ENCODE measurements at regions not wholly inside any gene's neighbourhood (a gene's known extent, or its start where the extent isn't known, plus 50 kb on each side); places are given as distances from the start of the nearest gene placed in this dataset.

DNA sequence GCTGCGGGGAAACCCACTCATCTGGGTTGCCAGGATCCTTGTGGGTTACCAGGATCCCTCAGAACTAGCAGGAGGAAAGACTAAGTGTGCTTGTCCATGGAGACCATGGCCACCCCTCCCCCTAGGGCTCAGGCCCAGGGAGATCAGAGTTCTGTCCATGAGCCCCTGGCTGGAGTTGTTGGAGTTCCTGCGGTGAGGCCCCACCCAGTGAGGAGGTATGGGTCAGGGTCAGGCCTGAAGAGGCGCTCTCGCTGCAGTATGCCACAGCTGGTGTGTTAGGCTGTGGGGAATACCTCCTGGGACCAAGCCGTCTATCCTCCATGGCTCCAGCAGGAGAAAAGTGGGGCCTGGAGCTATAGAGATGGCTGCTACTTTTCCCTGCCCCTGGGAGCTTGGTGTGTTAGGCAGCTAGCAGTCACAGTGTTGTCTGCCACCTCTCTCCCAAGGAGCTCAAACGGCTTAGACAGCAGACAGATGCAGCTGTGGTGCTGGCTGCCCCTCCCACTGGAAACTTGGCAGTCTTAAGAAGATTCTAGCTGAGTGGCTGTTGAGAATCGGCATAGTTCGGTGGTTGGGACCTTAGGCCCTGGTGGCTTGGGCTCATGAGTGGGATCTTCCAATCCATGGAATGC is 240.3 kb upstream of the CELF4 start:
- in situ Hi-C loops (cut with HindIII; ENCODE audit: low pct_unique_long_range_greater_than_20kb, low sequenced_read_pairs): no loop called here
- no peak for TF ChIP-seq JUND (IDR thresholded peaks at IDR 0.05; ENCODE audit: low read depth)
- no peak for DNase-seq (ENCODE audit: low read depth in 1 of 2, low spot score in 1 of 2)

DNA sequence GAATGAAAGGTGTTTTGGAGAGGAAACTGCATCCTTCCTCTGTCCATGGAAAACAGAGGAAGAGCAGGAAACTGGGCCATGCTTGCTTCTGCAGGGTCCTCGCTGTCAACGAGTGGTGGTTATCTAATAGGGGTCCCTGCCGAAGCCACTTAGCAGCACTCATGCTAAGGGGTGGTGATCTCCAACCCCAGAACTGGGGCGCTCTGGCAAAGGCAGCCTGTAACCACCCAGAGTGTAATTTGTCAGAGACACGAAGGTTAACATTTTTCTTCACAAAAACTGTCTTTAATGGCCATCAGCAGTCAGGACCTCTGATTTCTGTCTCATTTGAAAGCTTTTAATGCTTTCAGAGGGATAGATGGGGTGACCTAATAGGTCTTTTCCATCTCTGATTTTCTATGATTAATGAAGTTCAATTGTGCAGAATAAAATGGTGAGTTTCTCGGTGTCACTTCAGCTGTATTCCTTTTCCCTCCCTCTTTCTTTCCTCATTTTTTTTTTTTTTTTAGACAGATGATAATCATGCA is 231.3 kb upstream of the CELF4 start:
- no peak for DNase-seq (ENCODE audit: low read depth in 1 of 2, low spot score in 1 of 2)
- in situ Hi-C loops (cut with HindIII; ENCODE audit: low pct_unique_long_range_greater_than_20kb, low sequenced_read_pairs): no loop called here
- TF ChIP-seq JUND (IDR thresholded peaks at IDR 0.05; ENCODE audit: low read depth): no peak

DNA sequence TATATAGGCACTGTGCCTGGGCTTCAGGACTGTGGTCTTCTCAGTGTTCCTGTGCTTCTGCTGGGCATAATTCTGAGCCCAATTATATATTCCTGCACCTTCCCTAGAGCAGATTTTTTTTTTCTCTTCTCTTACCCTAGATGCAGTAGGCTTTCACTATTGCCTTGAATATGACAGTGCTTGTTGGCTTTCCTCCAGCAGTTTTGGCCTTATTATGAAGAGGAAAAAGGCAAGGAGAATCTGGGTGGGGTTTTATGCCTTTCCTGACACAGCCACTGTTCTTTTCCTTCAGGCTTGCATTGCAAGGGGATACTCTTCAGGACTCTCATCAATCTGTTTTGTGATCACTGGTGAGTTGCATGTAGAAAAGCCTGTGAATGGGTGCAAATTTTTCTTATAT is 221.9 kb upstream of the CELF4 start:
- in situ Hi-C loops (cut with HindIII; ENCODE audit: low pct_unique_long_range_greater_than_20kb, low sequenced_read_pairs): no loop called here
- DNase-seq (ENCODE audit: low read depth in 1 of 2, low spot score in 1 of 2): no peak
- TF ChIP-seq JUND (IDR thresholded peaks at IDR 0.05; ENCODE audit: low read depth): no peak

DNA sequence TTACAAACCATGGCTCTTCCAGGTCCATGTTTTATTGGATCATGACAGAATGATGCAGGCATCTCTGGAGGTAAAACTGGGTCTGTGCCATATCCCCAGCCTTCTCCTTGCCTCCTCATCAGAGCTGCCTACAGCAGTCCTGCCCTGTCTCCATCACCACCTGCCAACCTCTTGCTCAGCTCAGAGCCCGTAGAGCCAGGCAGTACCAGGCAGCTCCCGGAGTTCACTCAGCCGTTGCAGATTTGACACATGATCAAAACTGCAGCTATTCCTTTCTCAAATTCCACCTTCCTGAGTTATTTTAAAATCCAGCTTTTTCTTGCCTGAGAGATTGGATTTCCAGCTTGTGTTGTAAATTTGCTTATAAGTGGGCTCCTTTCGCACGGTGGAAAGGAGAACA is 218.2 kb upstream of the CELF4 start:
- no peak for DNase-seq (ENCODE audit: low read depth in 1 of 2, low spot score in 1 of 2)
- in situ Hi-C loops (cut with HindIII; ENCODE audit: low pct_unique_long_range_greater_than_20kb, low sequenced_read_pairs): no loop called here
- no peak for TF ChIP-seq JUND (IDR thresholded peaks at IDR 0.05; ENCODE audit: low read depth)

DNA sequence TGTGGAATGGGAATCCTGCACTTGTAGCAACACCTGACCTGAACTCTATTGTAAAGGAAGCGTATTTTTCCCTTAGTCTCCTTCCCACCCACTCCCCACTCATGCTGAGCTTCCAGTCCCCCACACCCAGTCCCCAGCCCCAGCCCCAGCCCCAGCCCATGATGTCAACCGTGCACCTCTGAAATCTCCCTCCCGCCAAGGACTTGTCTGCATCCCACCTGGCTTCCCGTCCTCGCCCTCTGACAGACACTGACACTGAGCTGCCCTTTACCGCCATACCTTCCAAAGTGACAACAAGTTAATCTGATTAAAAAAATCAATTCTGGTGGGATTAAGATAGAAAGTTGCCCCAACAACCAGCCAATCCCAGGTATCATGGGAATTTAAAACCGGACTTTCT is 213.6 kb upstream of the CELF4 start:
- no peak for DNase-seq (ENCODE audit: low read depth in 1 of 2, low spot score in 1 of 2)
- TF ChIP-seq JUND (IDR thresholded peaks at IDR 0.05; ENCODE audit: low read depth): no peak
- in situ Hi-C loops (cut with HindIII; ENCODE audit: low pct_unique_long_range_greater_than_20kb, low sequenced_read_pairs): no loop called here

DNA sequence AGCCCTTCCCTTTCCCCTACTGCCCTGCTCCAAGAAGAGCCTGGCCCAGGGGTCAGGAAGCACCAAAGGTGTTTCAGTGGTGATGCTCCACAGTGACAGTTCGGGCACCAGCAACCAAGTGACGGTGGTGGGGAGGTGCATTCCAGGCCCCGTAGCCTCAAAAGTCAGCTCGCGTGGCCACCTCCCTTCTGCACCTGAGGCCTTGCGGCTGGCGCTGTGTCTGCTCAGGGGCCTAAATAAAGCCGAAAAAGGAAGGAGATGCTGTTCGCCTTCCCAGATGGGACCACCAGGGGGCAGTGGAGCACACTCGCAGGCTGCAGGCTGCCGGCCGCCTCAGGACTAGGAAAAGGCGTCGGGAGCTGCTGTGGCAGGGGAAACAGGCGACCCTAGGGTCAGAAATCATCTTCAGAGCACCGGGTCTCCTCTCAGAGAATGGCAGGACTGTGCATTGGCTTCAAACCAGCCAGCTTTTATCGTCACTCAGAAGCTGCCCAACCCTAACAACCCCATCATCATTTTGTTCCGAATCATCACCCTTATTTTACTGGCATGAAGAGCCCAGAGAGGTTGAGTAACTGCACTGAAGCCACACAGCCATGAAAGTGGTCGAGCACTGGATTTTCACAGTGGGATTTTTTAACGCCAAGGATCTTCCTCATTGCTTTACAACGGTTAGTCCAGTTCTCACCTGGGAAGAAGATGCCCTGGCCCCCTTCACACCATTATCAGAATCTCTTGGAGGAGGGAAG is 213.0 kb upstream of the CELF4 start:
- in situ Hi-C loops (cut with HindIII; ENCODE audit: low pct_unique_long_range_greater_than_20kb, low sequenced_read_pairs): no loop called here
- TF ChIP-seq JUND (IDR thresholded peaks at IDR 0.05; ENCODE audit: low read depth): no peak
- DNase-seq (ENCODE audit: low read depth in 1 of 2, low spot score in 1 of 2): peak; percentile 18 to 49

DNA sequence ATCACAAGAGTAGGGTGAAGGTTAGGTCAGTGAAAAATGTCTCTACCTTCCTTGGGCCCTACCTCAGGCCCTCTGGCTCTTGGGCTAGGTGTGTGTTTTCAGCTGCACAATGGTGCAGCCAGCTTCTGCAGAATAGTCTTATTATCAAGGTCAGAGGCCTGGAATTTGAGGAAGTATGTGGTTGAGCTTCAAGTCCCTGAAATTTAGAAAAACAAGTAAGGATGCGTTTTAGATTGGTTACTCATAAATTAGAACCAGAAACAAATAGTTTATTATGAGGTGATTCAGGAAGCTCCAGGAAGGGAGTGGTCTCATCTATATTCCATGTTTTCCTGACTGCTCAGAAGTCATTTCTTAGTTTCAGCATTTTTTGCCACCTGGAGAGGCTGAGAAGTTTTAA is 204.2 kb upstream of the CELF4 start:
- no peak for DNase-seq (ENCODE audit: low read depth in 1 of 2, low spot score in 1 of 2)
- no peak for TF ChIP-seq JUND (IDR thresholded peaks at IDR 0.05; ENCODE audit: low read depth)
- in situ Hi-C loops (cut with HindIII; ENCODE audit: low pct_unique_long_range_greater_than_20kb, low sequenced_read_pairs): no loop called here

DNA sequence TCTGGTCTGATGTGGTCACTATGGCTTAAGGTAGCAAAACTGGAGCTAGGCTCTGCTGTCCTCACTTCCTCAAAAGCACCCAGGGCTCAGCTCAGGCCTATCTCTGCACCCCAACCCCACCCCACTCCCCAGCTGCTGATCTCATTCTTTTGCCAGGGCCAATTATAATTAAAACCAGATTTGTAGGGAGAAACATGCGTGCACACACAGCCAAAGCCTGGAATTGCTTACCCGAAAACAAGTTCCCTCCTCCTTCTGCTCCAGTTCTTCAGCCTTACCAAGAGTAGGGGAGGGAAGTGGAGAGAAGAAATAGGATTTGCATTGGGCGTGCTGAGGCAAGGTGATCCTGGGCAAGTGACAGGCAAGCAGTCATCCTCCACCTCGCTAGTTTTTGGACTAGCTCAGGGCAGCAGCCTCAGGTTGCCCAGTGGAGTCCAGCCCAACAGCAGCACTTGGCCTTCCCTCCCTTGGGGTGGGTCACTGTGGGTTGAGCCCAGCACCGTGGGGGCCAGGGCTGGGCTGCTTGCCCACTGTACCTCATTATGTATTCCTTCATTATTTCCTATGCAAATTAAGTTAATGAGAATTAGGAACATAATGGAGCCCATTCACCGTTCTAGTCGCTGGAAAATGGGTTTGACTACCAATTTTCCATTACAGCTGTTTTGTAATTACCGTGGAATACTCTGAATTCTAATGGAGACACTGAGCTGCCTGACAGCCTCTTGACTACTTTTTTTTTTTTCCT is 199.1 kb upstream of the CELF4 start:
- TF ChIP-seq JUND (IDR thresholded peaks at IDR 0.05; ENCODE audit: low read depth): no peak
- no peak for DNase-seq (ENCODE audit: low read depth in 1 of 2, low spot score in 1 of 2)
- in situ Hi-C loops (cut with HindIII; ENCODE audit: low pct_unique_long_range_greater_than_20kb, low sequenced_read_pairs): no loop called here

DNA sequence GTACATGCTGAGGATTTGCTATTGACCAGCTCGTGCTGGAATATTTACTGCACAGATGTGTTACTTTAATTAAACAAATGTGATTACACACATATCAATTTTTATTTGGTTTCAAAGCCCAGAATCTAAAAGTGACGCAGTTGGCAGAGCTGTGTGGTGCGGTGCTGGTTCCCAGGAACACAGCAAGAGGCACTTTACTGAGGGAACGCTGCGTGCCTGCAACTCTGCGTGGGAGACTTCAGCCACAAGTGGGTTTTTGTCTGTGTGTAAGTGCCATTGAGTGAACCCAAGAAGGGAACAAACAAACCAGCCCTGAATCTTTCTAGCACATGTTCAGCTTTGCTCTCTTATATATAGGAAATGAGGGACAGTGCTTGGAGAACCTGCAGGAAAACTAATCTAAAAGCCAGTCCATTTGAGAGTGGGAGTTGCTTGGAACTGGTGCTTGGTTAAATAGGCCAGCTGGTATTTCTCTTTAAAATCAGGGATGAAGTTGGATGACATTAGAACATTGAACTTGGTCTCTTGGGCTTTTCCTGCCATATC is 196.6 kb upstream of the CELF4 start:
- no peak for DNase-seq (ENCODE audit: low read depth in 1 of 2, low spot score in 1 of 2)
- in situ Hi-C loops (cut with HindIII; ENCODE audit: low pct_unique_long_range_greater_than_20kb, low sequenced_read_pairs): no loop called here
- TF ChIP-seq JUND (IDR thresholded peaks at IDR 0.05; ENCODE audit: low read depth): no peak

DNA sequence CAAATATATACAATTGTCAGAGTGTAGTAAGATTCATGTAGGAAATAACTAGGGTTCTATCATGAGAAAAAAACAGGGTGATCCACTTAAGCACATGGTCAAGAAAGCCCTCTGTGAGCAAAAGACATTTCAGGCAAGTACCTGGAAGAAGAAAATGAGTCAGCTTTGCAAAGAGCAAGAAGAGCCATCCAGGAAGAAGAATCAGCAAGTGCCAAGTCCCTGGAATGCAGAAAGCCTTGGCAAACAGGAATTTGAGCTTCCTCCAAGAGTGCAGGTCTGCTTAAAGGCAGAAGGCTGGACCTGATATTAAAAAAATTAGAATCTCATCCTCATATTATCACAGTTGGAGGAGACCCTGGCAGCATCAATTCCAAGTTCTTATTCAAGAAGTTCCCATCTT is 188.5 kb upstream of the CELF4 start:
- no peak for TF ChIP-seq JUND (IDR thresholded peaks at IDR 0.05; ENCODE audit: low read depth)
- in situ Hi-C loops (cut with HindIII; ENCODE audit: low pct_unique_long_range_greater_than_20kb, low sequenced_read_pairs): no loop called here
- peak in 1 of 2 experiments; percentile 9 for DNase-seq (ENCODE audit: low read depth in 1 of 2, low spot score in 1 of 2)

DNA sequence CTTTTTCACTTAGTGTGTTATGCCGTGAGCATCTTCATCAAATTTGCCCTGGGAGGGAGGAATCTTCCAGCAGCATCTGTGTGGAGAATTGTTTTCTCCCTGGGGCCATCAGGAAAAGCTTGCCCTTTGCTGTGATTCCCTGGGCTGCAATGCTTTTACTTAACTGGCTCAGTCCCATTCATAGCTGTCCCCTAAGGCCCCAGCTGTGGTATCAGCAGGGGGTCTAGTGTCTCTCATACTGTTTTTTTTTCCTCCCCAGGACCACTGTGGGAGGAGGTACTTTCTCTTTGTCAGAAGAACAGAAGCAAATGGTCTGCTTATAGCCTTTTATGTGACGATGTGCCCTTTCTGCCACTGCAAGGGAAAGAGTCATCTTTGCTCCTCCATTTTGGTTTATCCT is 176.8 kb upstream of the CELF4 start:
- no peak for DNase-seq (ENCODE audit: low read depth in 1 of 2, low spot score in 1 of 2)
- in situ Hi-C loops (cut with HindIII; ENCODE audit: low pct_unique_long_range_greater_than_20kb, low sequenced_read_pairs): no loop called here
- TF ChIP-seq JUND (IDR thresholded peaks at IDR 0.05; ENCODE audit: low read depth): no peak

DNA sequence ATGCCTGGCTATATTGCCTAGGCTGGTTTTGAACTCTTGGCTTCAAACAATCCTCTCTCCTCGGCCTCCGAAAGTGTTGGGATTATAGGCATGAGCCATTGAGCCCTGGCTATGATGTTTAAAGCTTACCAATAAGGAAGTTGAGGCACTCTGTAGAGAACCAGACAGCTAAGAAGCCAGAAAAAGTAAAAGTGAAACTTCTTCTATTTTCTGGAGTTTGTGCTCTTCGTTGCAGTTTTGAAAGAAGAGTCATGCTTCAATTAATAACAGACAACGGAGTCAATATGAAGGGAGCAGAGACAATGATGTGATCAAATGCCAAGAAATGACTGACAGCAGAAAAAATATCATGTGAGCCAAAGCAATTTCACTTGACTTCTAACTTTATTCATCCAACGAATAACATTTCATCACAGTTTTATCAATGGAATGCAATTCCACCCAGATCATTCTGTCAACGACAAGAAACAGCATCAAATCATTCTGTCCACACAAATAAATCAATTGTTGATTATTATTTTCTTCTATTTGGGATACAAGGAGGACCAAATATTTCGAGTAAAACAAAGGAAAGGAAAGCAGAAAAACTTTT is 175.5 kb upstream of the CELF4 start:
- in situ Hi-C loops (cut with HindIII; ENCODE audit: low pct_unique_long_range_greater_than_20kb, low sequenced_read_pairs): no loop called here
- no peak for TF ChIP-seq JUND (IDR thresholded peaks at IDR 0.05; ENCODE audit: low read depth)
- no peak for DNase-seq (ENCODE audit: low read depth in 1 of 2, low spot score in 1 of 2)

Measured in T47D (cell line).